Tongue (tissue), 1 donor: ENCODE measurements at regions not wholly inside any gene's neighbourhood (a gene's known extent, or its start where the extent isn't known, plus 50 kb on each side); places are given as distances from the start of the nearest gene placed in this dataset.

Experiments used
- DNase-seq: peaks from one replicate; pipeline ENCODE4 v3.0.0-alpha.2; 2015

- no peak for DNase-seq
Measured at GRCh38 chr14:38309522-38310277, 53.8 kb upstream of the CLEC14A start.
